ENCODE measurements at regions not wholly inside any gene's neighbourhood (a gene's known extent, or its start where the extent isn't known, plus 50 kb on each side); places are given as distances from the start of the nearest gene placed in this dataset.

DNA sequence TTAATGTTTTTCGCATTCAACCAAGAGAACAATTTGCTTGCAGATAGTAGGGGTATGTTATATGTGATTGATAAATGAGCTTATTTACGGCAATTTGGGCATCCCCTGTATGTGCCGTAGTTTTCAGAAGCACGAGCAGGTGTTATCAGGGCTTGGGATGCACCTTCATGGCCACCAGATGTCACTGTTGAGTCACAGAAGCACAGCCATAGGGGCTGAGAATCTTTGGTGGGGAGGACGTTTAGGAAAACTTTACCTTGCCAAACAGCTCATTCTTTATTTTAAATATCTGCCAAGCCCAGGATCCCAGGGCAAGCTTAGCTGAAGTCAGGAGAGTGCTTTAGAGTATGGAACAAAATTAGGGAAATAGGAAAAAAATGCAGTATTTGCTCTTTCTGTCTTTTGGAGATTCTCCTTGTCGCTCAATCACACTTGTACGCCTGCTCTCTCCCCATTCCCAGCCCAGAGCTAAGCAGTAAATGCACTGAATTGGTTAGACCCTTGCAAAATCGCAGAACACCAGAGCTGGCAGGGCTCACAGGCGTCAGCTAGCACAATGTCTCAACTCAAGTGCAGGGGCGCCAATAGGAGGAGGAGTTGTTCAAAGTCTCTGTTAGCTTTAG is 93.6 kb upstream of the MPHOSPH6 start:
- FAIRE-seq (peak; percentile 79), DNase-seq (ENCODE audit: insufficient read length, low spot score) (peak; percentile 37)
- TF ChIP-seq POLR2A (IDR thresholded peaks at IDR 0.05; ENCODE audit: low read depth, low read length) = no peak

DNA sequence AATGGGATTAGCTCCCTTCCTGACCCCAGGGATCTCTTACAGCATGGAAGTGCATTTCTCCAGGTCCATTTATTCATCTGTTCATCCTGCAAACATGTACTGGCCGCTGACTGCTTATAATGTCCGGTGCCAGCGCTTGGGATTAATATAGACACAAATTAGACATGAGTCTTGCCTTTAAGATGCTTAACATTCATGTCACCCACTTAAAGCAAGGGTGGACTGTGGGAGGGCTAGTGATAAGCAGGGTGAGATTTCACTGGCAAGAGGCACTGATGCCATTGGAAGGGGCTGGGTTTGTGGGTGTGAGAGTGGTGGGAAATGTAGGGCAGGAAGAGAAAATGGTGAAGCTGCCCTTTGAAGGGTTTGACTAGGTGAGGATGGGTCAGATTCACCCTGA is 92.2 kb upstream of the MPHOSPH6 start:
- FAIRE-seq (no peak), DNase-seq (ENCODE audit: insufficient read length, low spot score) (no peak)
- no peak for TF ChIP-seq POLR2A (IDR thresholded peaks at IDR 0.05; ENCODE audit: low read depth, low read length)

DNA sequence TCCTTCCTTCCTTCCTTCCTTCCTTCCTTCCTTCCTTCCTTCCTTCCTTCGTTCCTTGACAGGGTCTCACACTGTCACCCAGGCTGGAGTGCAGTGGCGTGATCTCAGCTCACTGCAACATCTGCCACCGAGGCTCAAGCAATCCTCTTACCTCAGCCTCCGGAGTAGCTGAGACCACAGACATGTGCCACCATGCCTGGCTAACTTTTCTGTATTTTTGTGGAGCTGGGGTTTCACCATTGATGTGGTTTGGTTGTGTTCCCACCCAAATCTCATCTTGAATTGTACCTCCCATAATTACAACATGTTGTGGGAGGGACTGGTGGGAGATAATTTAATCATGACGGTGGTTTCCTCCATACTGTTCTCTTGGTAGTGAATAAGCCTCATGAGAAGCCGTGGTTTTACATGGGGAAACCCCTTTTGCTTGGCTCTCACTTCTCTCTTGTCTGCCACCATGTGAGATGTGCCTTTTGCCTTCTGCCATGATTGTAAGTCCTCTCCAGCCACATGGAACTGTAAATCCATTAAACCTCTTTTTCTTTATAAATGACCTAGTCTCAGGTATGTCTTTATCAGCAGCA is 90.3 kb upstream of the MPHOSPH6 start:
- FAIRE-seq = no peak
- DNase-seq (ENCODE audit: insufficient read length, low spot score) = no peak
- no peak for TF ChIP-seq POLR2A (IDR thresholded peaks at IDR 0.05; ENCODE audit: low read depth, low read length)

DNA sequence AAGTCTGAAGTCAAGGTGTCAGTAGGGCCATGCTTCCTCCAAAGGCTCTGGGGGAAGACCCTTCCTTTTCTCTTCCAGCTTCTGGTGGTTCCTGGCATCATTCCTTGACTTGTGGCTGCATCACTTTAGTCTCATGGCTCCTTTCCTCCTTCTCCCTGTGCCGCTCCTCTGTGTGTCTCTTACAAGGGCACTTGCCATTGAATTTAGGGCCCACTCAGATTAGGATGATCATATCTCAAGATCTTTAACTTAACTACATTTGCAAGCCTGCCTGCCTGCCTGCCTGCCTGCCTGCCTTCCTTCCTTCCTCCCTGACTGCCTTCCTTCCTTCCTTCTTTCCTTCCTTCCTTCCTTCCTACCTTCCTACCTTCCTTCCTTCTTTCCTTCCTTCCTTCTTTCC is 89.7 kb upstream of the MPHOSPH6 start:
- no peak for TF ChIP-seq POLR2A (IDR thresholded peaks at IDR 0.05; ENCODE audit: low read depth, low read length)
- DNase-seq (ENCODE audit: insufficient read length, low spot score) = no peak
- no peak for FAIRE-seq

DNA sequence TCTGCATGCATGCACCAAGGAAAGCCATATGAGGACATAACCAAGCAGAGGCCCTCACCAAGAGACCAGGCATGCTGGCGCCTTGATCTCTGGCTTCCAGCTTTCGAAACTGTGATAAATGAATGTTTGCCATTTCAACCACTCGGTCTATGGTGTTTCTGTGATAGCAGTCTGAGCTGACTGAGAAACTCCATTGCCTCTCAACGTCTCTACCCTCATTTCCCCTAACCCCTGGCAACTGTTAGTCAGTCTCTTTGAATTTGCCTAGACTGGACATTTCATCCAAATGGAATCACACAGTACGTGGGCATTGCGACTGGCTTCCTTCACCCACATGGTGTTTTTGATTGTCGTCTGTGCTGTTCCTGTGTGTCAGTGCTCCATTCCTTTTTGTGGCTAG is 88.0 kb upstream of the MPHOSPH6 start:
- no peak for FAIRE-seq
- TF ChIP-seq POLR2A (IDR thresholded peaks at IDR 0.05; ENCODE audit: low read depth, low read length) = no peak

DNA sequence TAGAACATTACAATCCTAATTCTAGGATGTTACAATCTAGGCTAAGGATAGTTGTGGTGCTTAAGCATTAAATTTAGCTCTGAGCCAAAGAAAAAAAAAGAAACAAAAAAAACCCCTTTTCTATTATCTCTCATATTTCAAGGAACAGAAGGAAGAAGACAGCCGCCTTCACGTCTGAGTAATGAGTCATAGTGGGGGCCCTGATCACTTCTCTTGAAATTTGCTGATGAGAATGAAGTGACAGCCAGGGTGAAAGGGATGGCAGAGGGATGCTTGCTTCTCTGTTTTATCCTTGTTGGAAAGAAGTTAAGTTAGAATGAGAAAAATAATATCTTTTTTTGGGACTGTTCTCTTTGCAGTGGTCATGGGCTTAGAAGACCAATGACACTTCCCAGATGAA is 82.6 kb upstream of the MPHOSPH6 start:
- FAIRE-seq = no peak
- TF ChIP-seq POLR2A (IDR thresholded peaks at IDR 0.05; ENCODE audit: low read depth, low read length) = no peak
- DNase-seq (ENCODE audit: insufficient read length, low spot score) = no peak

More for the DNA sequence above, 88.0 kb upstream of the MPHOSPH6 start:
- DNase-seq (ENCODE audit: insufficient read length, low spot score) = no peak

DNA sequence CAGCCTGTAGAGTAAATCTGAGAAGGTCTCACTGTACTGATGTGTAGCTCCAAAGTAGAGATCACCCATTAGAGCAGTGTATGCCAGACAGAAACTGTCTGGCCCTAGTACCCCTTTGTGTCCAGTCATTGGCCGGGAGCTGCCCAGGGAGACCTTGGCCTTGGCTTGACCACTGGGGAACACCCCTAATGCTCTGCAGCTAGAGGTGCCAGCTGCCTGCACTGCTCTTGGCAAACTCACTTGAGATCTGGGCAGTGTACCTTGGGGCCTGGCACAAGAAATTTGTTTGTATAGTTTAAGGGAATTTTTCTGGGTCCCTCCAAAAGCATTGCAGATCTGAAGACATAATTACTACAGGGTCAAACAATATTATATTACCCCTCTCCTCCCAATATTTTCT is 78.7 kb upstream of the MPHOSPH6 start:
- FAIRE-seq = no peak

DNA sequence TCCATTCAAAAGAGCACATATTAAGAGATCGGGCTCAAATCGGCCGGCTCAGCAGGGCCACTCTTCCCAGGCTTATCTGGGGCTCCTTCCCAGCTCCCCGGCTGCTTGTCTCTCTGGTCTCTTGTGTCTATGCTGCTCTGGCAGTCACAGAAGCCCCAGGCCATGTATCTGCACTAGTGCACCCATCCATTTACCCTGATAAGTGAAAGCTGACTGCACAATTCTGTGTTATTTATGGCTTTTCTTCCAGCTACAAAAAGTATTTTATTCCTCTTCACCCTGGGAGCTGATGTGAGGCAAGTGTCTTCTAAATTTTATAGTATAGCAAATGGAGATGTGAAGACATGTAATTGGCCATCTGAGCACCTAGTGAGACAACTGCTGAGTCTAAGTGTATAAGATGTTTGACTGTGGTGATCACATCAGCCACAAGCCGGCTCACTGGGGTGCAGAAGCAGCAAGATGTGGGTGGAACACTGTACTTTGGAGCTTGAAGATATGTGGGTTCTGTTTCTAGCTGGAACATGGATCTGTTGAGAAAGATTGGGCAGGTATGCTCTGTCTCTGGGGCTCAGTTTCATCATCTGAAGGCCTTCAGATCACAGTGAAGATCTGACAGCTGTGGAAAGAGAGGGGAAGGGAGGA is 78.1 kb upstream of the MPHOSPH6 start:
- FAIRE-seq (no peak), DNase-seq (ENCODE audit: insufficient read length, low spot score) (no peak)
- no peak for TF ChIP-seq POLR2A (IDR thresholded peaks at IDR 0.05; ENCODE audit: low read depth, low read length)

More for the DNA sequence above, 78.7 kb upstream of the MPHOSPH6 start:
- TF ChIP-seq POLR2A (IDR thresholded peaks at IDR 0.05; ENCODE audit: low read depth, low read length) = no peak
- DNase-seq (ENCODE audit: insufficient read length, low spot score) = no peak

DNA sequence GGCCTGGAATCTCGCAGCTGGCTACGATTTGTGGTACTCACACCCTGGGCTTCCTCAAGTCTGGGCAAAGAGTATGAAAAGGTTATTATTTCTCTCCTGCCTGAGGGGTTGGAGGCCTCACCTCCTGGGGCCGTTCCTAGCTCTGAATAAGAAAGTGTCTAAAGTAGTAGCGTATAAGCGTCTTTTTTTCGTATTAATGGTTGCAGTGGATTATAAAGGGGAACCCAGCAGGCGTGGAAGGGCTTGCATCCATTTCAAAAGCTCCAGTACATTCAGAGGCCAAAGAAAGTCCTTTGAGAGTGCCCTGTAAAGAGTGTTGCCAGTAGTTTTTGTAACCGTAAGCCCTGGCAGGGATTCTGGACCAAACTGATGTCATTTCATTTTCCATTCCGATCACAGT is 72.2 kb upstream of the MPHOSPH6 start:
- FAIRE-seq (no peak), DNase-seq (ENCODE audit: insufficient read length, low spot score) (no peak)
- no peak for TF ChIP-seq POLR2A (IDR thresholded peaks at IDR 0.05; ENCODE audit: low read depth, low read length)

DNA sequence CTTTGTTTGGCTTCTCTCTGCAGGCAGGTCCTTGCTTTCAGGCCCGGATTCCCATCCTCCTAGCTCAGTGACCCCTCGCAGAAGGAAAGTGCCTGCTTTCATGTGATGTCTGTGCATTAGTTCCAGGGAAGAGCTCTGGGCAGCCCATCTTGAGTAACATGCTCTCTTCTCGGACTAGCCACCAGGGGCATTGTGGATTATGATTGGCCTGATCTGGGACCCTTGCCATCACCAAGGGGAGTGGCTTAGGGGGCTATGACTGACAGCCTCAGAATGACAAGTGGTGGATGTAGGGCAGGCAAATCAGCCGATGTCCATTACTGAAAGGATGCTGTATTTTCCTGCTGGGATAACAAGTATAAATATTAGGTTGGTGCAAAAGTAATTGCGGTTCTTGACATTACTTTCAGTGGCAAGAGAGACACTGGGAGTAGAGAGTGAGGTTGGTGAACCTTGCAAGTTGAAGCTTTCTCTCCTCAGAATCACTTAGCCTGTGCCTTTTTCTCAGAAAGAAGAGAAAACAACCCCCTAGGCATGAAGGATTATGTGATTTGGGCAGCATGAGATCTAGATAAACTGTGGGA is 71.5 kb upstream of the MPHOSPH6 start:
- FAIRE-seq (no peak), DNase-seq (ENCODE audit: insufficient read length, low spot score) (no peak)
- TF ChIP-seq POLR2A (IDR thresholded peaks at IDR 0.05; ENCODE audit: low read depth, low read length) = no peak

DNA sequence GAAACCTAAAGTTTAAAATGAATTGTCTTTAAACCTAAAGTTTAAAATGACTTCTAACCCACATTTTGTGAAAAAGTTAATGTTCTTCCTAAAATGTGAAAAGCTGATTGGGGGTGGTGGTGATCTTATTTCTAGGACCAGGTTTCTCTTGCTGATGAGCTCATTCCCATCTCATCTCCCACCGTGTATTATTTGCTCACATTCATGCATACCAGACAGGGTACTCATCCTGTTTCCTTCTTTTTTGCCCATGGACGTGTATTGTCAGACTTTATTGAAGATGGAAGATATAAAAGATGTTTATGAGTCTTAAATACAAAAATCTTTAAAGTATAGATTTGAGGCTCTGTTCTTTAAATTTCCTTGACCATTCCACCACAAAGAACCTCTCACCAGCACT is 70.1 kb upstream of the MPHOSPH6 start:
- FAIRE-seq (no peak), DNase-seq (ENCODE audit: insufficient read length, low spot score) (no peak)
- no peak for TF ChIP-seq POLR2A (IDR thresholded peaks at IDR 0.05; ENCODE audit: low read depth, low read length)

DNA sequence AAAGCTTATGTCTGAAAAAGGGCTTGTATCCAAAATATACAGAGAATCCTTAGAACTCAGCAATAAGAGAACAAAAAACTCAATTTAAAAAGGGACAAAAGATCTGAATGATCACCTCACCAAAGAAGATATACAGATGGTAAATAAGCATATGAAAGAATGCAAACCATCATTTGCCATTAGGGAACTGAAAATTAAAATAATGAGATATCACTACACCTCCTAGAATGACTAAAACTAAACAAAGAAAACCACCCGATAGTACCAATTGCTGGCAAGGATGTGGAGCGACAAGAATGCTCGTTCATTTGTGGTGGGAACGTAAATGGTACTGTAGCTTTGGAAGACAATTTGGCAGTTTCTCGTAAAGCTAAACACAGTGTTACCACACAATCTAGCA is 66.9 kb upstream of the MPHOSPH6 start:
- FAIRE-seq = no peak
- no peak for DNase-seq (ENCODE audit: insufficient read length, low spot score)
- TF ChIP-seq POLR2A (IDR thresholded peaks at IDR 0.05; ENCODE audit: low read depth, low read length) = no peak

DNA sequence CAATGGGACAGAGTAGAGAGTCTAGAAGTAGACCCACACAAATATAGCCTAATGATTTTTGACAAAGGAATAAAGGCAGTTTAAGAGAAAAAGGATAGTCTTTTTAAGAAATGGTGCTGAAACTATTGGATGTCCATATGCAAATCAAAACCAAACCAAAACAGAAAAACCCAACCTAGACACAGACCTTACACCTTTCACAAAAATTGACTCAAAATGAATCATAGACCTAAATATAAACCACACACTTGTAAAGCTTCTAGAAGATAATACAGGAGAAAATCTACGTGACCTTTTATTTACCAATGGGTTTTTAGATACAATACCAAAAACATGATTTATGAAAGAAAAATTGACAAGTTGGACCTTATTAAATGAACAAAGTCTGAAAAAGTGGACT is 66.4 kb upstream of the MPHOSPH6 start:
- DNase-seq (ENCODE audit: insufficient read length, low spot score) (no peak), FAIRE-seq (no peak)
- TF ChIP-seq POLR2A (IDR thresholded peaks at IDR 0.05; ENCODE audit: low read depth, low read length) = no peak

DNA sequence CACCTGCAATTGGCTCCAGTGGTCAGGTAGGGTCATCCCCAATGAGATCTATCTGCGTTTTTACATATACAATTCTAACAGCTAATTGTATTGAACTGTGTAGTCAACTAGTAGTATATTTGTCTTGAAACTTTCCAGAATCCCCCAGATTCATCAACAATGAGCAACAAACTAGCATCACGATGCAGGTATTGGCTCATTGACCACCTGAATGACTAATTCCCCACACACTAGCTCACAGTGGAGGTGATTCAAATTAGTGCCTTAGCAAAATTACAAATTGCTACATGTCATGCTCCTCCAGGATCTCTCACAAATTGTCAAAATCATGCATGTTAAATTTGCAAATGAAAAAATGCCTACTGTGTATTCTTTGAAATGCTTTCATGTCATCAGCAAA is 62.8 kb upstream of the MPHOSPH6 start:
- TF ChIP-seq POLR2A (IDR thresholded peaks at IDR 0.05; ENCODE audit: low read depth, low read length) = no peak
- DNase-seq (ENCODE audit: insufficient read length, low spot score) (no peak), FAIRE-seq (no peak)

Data from H54 (cell line).